ENCODE measurements at regions not wholly inside any gene's neighbourhood (a gene's known extent, or its start where the extent isn't known, plus 50 kb on each side); places are given as distances from the start of the nearest gene placed in this dataset.

- Mint-ChIP-seq H3K4me1 (ENCODE audit: low read depth, unreplicated experiment) (no peaks in the 10 kb centered on the region), H3K4me3 (ENCODE audit: low read depth, unreplicated experiment) (no peak overlapping the region), H3K27ac (ENCODE audit: unreplicated experiment) (no peak overlapping the region), H3K36me3 (ENCODE audit: insufficient read depth, unreplicated experiment) (no peaks in the 10 kb centered on the region), H3K27me3 (ENCODE audit: unreplicated experiment) (no peaks in the 10 kb centered on the region), H3K9me3 (ENCODE audit: low read depth, unreplicated experiment) (peaks cover 5% of the 10 kb centered on the region)
- no TSS peak for BruUV-seq (replicated peaks)
- intact Hi-C loops (cut with micrococcal nuclease; ENCODE audit: unreplicated experiment) = no loop called here
- no peak for DNase-seq
- TF ChIP-seq, protein P1, sequence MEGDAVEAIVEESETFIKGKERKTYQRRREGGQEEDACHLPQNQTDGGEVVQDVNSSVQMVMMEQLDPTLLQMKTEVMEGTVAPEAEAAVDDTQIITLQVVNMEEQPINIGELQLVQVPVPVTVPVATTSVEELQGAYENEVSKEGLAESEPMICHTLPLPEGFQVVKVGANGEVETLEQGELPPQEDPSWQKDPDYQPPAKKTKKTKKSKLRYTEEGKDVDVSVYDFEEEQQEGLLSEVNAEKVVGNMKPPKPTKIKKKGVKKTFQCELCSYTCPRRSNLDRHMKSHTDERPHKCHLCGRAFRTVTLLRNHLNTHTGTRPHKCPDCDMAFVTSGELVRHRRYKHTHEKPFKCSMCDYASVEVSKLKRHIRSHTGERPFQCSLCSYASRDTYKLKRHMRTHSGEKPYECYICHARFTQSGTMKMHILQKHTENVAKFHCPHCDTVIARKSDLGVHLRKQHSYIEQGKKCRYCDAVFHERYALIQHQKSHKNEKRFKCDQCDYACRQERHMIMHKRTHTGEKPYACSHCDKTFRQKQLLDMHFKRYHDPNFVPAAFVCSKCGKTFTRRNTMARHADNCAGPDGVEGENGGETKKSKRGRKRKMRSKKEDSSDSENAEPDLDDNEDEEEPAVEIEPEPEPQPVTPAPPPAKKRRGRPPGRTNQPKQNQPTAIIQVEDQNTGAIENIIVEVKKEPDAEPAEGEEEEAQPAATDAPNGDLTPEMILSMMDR (IDR thresholded peaks at IDR 0.05; ENCODE audit: unreplicated experiment) = no peak
- CTCF ChIA-PET = no interaction called here
These were observed 287.5 kb upstream of the LMO3 start for GRCh38 chr12:16893426-16893825.

GRCh38 chr12:16891673-16892072 is 285.7 kb upstream of the LMO3 start:
- H3K9me3 Mint-ChIP-seq (ENCODE audit: low read depth, unreplicated experiment) = peaks cover 12% of the 10 kb centered on the region
- H3K4me3 Mint-ChIP-seq (ENCODE audit: low read depth, unreplicated experiment) = no peak overlapping the region
- H3K27ac Mint-ChIP-seq (ENCODE audit: unreplicated experiment) = no peak overlapping the region
- no peaks in the 10 kb centered on the region for H3K27me3 Mint-ChIP-seq (ENCODE audit: unreplicated experiment)
- intact Hi-C loops (cut with micrococcal nuclease; ENCODE audit: unreplicated experiment) = no loop called here
- no peaks in the 10 kb centered on the region for H3K36me3 Mint-ChIP-seq (ENCODE audit: insufficient read depth, unreplicated experiment)
- BruUV-seq (replicated peaks) = no TSS peak
- no peak for DNase-seq
- TF ChIP-seq, protein P1 (IDR thresholded peaks at IDR 0.05; ENCODE audit: unreplicated experiment) = no peak
- H3K4me1 Mint-ChIP-seq (ENCODE audit: low read depth, unreplicated experiment) = no peaks in the 10 kb centered on the region
- CTCF ChIA-PET = no interaction called here

GRCh38 chr12:16884819-16885218 is 278.9 kb upstream of the LMO3 start:
- TF ChIP-seq, protein P1 (IDR thresholded peaks at IDR 0.05; ENCODE audit: unreplicated experiment) = no peak
- DNase-seq = no peak
- H3K36me3 Mint-ChIP-seq (ENCODE audit: insufficient read depth, unreplicated experiment) = no peaks in the 10 kb centered on the region
- CTCF ChIA-PET = no interaction called here
- BruUV-seq (replicated peaks) = no TSS peak
- no peak overlapping the region for H3K4me3 Mint-ChIP-seq (ENCODE audit: low read depth, unreplicated experiment)
- H3K27me3 Mint-ChIP-seq (ENCODE audit: unreplicated experiment) = no peaks in the 10 kb centered on the region
- H3K9me3 Mint-ChIP-seq (ENCODE audit: low read depth, unreplicated experiment) = peaks cover 12% of the 10 kb centered on the region
- H3K27ac Mint-ChIP-seq (ENCODE audit: unreplicated experiment) = no peak overlapping the region
- intact Hi-C loops (cut with micrococcal nuclease; ENCODE audit: unreplicated experiment) = no loop called here
- peaks cover 15% of the 10 kb centered on the region for H3K4me1 Mint-ChIP-seq (ENCODE audit: low read depth, unreplicated experiment)

DNA sequence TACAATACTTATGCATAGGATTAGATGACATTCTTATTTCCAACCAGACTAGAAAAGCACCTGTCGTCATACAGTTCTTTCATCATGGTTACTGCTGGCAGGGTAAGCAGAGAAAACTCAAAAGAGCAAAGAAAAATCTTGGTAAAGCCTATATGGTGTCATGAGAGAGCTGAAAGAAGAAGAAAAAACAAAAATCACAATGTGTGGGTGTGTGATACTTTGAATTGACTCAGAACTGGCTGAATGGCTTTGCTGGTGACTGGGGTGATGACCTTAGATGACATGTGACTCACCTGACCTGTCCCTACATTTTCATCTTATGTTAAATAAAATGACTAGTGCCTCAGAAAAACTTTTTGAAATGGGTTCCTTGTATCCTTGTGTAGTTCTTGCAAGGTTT is 278.1 kb upstream of the LMO3 start:
- TF ChIP-seq, protein P1 (IDR thresholded peaks at IDR 0.05; ENCODE audit: unreplicated experiment) = no peak
- no peak overlapping the region for H3K27ac Mint-ChIP-seq (ENCODE audit: unreplicated experiment)
- CTCF ChIA-PET = no interaction called here
- H3K4me1 Mint-ChIP-seq (ENCODE audit: low read depth, unreplicated experiment) = peaks cover 15% of the 10 kb centered on the region
- no peaks in the 10 kb centered on the region for H3K36me3 Mint-ChIP-seq (ENCODE audit: insufficient read depth, unreplicated experiment)
- DNase-seq = no peak
- H3K27me3 Mint-ChIP-seq (ENCODE audit: unreplicated experiment) = no peaks in the 10 kb centered on the region
- H3K4me3 Mint-ChIP-seq (ENCODE audit: low read depth, unreplicated experiment) = no peak overlapping the region
- H3K9me3 Mint-ChIP-seq (ENCODE audit: low read depth, unreplicated experiment) = peaks cover 11% of the 10 kb centered on the region
- intact Hi-C loops (cut with micrococcal nuclease; ENCODE audit: unreplicated experiment) = no loop called here
- no TSS peak for BruUV-seq (replicated peaks)
